ENCODE measurements at regions not wholly inside any gene's neighbourhood (a gene's known extent, or its start where the extent isn't known, plus 50 kb on each side); places are given as distances from the start of the nearest gene placed in this dataset.

DNA sequence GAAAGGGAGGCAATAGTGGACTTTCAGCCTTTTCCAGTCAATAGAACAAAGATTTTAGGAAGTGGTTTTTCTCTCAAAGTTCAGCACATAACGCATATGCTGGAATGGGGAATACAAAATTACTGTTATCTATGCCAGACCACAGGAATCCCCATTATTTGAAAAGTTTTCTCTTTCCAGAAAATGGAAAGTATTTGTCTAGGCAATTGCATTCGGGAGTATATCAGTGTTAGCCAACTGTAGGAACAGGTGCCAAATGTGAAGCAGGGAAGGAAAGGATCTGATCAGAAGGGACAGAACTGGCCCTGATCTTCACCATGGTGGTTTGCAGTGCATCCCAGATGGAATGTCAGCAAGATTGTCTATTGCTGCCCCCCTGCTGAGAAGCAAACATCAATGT is 213.6 kb downstream of the CPE start:
- 35 to 37% methylated on average over 2 of the region's 2 CpGs for WGBS, 2 donors
- TF ChIP-seq, protein P1, sequence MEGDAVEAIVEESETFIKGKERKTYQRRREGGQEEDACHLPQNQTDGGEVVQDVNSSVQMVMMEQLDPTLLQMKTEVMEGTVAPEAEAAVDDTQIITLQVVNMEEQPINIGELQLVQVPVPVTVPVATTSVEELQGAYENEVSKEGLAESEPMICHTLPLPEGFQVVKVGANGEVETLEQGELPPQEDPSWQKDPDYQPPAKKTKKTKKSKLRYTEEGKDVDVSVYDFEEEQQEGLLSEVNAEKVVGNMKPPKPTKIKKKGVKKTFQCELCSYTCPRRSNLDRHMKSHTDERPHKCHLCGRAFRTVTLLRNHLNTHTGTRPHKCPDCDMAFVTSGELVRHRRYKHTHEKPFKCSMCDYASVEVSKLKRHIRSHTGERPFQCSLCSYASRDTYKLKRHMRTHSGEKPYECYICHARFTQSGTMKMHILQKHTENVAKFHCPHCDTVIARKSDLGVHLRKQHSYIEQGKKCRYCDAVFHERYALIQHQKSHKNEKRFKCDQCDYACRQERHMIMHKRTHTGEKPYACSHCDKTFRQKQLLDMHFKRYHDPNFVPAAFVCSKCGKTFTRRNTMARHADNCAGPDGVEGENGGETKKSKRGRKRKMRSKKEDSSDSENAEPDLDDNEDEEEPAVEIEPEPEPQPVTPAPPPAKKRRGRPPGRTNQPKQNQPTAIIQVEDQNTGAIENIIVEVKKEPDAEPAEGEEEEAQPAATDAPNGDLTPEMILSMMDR (IDR thresholded peaks at IDR 0.05) = no peak
- no peak for TF ChIP-seq POLR2A (IDR thresholded peaks at IDR 0.05)
- DNase-seq (ENCODE audit: low spot score in 2 of 2) = no peak
- no peak overlapping the region for H3K4me3 ChIP-seq (ENCODE audit: low read depth, poor library complexity, severe bottlenecking)
- intact Hi-C loops (cut with DNase I; ENCODE audit: low total_unique reads) = no loop called here

DNA sequence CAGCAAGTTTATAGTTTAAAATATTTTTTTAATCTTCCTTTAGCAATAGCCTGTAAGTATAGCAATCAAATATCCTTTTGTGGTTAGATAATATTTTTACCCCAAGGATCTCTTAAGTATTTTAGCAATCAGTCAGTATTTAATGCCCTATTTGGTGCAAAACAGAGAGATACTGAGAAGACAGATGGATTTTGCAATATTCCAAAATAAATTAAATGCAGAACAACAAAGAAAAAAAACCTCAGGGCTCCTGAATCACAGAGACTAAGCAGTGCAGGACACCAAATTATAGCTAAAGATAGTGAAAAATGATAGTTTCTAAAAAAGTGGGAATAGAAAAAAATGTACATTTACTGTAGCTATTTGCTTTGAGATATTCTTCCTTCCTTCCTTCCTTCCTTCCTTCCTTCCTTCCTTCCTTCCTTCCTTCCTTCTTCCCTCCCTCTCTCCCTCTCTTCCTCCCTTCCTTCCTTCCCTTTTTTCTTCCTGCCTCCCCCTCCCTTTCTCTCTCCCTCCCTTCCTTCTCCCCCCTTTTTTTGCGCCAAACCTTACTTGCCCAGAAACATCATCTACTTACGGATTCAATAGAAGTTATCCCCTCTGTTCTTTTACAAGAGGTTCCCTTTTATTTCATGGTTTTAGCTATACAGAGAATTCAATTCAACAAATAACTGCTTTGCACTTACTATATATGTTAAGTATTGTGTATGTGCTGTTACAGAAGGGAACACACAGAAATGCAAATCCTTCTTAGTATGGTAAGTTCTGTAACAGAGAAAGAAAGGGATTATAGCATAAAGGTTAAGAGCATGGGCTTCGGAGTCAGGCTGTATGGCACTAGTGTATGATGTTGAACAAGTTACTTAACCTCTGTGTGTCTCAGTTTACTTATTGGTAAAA is 219.0 kb downstream of the CPE start:
- intact Hi-C loops (cut with DNase I; ENCODE audit: low total_unique reads) = no loop called here
- no peak overlapping the region for H3K4me3 ChIP-seq (ENCODE audit: low read depth, poor library complexity, severe bottlenecking)
- WGBS, 2 donors = 89 to 93% methylated on average over 3 of the region's 3 CpGs
- TF ChIP-seq, protein P1 (IDR thresholded peaks at IDR 0.05) = no peak
- TF ChIP-seq POLR2A (IDR thresholded peaks at IDR 0.05) = no peak
- DNase-seq (ENCODE audit: low spot score in 2 of 2) = no peak

DNA sequence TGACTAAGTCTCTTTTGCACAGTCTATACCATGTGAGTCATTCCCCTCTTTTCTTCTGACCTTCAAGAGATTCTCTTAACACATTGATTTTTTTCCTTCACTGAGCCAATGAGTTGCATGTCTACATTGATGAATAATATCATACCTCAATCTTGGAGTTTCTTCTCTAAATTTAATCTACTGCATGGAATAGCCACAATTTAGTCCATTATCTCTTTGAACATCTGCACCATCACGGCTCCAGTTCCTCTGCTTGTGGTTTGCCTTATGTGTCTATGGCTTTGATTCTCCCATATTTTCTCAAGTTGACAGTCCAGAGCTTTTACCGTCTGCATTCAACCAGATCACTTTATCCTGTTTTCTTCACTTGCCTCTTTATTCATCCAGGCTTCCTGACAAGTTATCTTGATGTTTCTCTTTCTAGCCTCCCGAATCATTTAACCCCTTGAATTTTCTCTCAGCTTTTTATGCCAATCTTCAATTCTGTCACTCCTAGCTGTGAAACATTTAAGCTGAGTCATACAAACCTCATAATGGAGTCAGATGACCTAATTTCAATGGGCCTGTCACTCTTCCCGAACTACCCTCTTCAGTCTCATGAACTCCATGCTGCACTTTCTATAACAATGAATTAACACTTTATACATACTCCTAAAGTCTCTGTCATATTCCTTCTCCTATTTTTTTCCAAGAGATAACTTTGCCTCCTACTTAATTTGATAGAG is 222.3 kb downstream of the CPE start:
- DNase-seq (ENCODE audit: low spot score in 2 of 2) = no peak
- no peak overlapping the region for H3K4me3 ChIP-seq (ENCODE audit: low read depth, poor library complexity, severe bottlenecking)
- no peak for TF ChIP-seq POLR2A (IDR thresholded peaks at IDR 0.05)
- TF ChIP-seq, protein P1 (IDR thresholded peaks at IDR 0.05) = no peak
- intact Hi-C loops (cut with DNase I; ENCODE audit: low total_unique reads) = no loop called here
- WGBS, 2 donors = 60 to 67% methylated on average over 4 of the region's 4 CpGs

DNA sequence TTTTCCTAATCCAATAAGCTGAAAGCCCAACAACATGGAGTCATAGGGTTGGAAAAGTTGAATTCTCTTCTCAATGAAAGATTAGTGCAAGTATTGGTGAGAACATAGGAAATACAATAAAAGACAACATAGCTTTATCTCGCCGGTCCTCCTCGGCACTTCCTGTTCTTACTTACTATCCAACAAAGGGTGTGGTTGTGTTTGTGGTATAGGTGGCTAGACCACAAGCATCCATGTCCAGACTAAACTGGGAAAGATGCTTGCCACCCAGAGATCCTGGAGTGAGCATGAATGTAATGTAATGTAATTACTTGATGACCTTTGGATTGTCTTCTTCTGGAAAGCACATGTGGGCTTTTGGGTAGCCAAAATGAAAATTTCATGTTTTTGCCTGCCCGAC is 223.8 kb downstream of the CPE start:
- intact Hi-C loops (cut with DNase I; ENCODE audit: low total_unique reads) = no loop called here
- WGBS, 2 donors = 72 to 78% methylated on average over 4 of the region's 4 CpGs
- H3K4me3 ChIP-seq (ENCODE audit: low read depth, poor library complexity, severe bottlenecking) = no peak overlapping the region
- no peak for DNase-seq (ENCODE audit: low spot score in 2 of 2)
- TF ChIP-seq POLR2A (IDR thresholded peaks at IDR 0.05) = no peak
- TF ChIP-seq, protein P1 (IDR thresholded peaks at IDR 0.05) = no peak

DNA sequence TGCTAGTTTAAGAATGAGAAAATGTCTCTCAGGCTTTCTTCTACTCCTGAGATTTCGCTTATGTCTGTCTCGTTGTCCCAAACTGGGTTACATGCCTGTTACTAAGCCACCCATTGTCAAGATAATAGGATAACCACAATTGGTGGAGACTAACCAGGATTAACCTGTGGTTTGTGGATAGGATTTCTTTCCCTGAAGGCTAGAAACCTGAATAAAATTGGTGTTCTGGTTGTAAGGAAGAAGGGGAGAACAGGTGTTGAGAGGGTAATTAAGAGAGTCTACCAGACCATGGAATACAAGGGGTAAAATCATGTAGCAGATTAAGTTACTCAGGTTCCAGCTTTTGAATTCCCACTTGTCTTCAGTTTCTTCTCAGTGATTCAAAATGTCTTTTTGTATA is 225.4 kb downstream of the CPE start:
- TF ChIP-seq, protein P1 (IDR thresholded peaks at IDR 0.05) = no peak
- no peak for TF ChIP-seq POLR2A (IDR thresholded peaks at IDR 0.05)
- DNase-seq (ENCODE audit: low spot score in 2 of 2) = no peak
- intact Hi-C loops (cut with DNase I; ENCODE audit: low total_unique reads) = no loop called here
- H3K4me3 ChIP-seq (ENCODE audit: low read depth, poor library complexity, severe bottlenecking) = no peak overlapping the region
- whole genome bisulfite sequencing, 2 donors = 77 to 80% methylated on average over 2 of the region's 2 CpGs

All from lower leg skin (tissue), 4 donors.